ENCODE measurements at regions not wholly inside any gene's neighbourhood (a gene's known extent, or its start where the extent isn't known, plus 50 kb on each side); places are given as distances from the start of the nearest gene placed in this dataset.
"Not testable (repeated sequence)": the region's sequence is repeated elsewhere in the genome, so short reads cannot be mapped to it uniquely, and the experiment has no call there.

DNA sequence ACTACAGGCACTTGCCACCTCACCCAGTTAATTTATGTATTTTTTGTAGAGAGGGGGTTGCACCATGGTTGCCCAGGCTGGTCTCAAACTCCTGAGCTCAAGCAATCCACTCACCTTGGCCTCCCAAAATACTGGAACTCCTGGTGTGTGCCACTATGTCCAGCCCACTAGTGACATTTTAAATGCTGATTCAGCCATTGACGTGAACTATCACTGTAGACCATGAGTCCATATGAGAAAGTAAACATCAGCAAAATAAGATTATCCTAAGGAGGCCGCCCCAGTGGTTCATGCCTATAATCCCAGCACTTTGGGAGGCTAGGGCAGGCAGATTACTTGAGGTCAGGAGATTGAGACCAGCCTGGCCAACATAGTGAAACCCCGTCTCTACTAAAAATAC, 488.1 kb upstream of the EDIL3 start:
- no peaks in the 10 kb centered on the region for H3K79me2 ChIP-seq (ENCODE audit: insufficient read depth, low read length)
- no peak overlapping the region for H3K4me2 ChIP-seq (ENCODE audit: insufficient read depth, low read length)
- no peaks in the 10 kb centered on the region for H3K4me1 ChIP-seq (ENCODE audit: insufficient read depth, low read length)
- no peak overlapping the region for H3K9ac ChIP-seq (ENCODE audit: low read depth, low read length)
- no peak overlapping the region for H2AFZ ChIP-seq (ENCODE audit: low read depth, low read length)
- H3K36me3 ChIP-seq (ENCODE audit: insufficient read depth, low read length): no peaks in the 10 kb centered on the region
- no peaks in the 10 kb centered on the region for H3K27me3 ChIP-seq (ENCODE audit: insufficient read depth, low read length, poor library complexity)
- TF ChIP-seq, protein P1, sequence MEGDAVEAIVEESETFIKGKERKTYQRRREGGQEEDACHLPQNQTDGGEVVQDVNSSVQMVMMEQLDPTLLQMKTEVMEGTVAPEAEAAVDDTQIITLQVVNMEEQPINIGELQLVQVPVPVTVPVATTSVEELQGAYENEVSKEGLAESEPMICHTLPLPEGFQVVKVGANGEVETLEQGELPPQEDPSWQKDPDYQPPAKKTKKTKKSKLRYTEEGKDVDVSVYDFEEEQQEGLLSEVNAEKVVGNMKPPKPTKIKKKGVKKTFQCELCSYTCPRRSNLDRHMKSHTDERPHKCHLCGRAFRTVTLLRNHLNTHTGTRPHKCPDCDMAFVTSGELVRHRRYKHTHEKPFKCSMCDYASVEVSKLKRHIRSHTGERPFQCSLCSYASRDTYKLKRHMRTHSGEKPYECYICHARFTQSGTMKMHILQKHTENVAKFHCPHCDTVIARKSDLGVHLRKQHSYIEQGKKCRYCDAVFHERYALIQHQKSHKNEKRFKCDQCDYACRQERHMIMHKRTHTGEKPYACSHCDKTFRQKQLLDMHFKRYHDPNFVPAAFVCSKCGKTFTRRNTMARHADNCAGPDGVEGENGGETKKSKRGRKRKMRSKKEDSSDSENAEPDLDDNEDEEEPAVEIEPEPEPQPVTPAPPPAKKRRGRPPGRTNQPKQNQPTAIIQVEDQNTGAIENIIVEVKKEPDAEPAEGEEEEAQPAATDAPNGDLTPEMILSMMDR (IDR thresholded peaks at IDR 0.05; ENCODE audit: borderline replicate concordance, extremely low read depth, low read length, poor library complexity, severe bottlenecking): no peak
- no peak for TF ChIP-seq EZH2 (IDR thresholded peaks at IDR 0.05; ENCODE audit: borderline replicate concordance, low read depth, low read length, severe bottlenecking)
- H3K9me3 ChIP-seq (ENCODE audit: insufficient read depth, low read length, severe bottlenecking): no peaks in the 10 kb centered on the region
- no peak overlapping the region for H3K4me3 ChIP-seq (ENCODE audit: low read depth in 1 of 2, low read length in 2 of 2)
- ATAC-seq (ENCODE audit: insufficient read depth, low read depth) (no peak), DNase-seq (no peak)
- H4K20me1 ChIP-seq (ENCODE audit: insufficient read depth, low read length): no peaks in the 10 kb centered on the region
- no peak overlapping the region for H3K27ac ChIP-seq (ENCODE audit: low read length)

- H3K9ac ChIP-seq (ENCODE audit: low read depth, low read length): no peak overlapping the region
- no peak for TF ChIP-seq EZH2 (IDR thresholded peaks at IDR 0.05; ENCODE audit: borderline replicate concordance, low read depth, low read length, severe bottlenecking)
- no peaks in the 10 kb centered on the region for H3K9me3 ChIP-seq (ENCODE audit: insufficient read depth, low read length, severe bottlenecking)
- no peaks in the 10 kb centered on the region for H3K36me3 ChIP-seq (ENCODE audit: insufficient read depth, low read length)
- H3K4me2 ChIP-seq (ENCODE audit: insufficient read depth, low read length): no peak overlapping the region
- no peaks in the 10 kb centered on the region for H3K4me1 ChIP-seq (ENCODE audit: insufficient read depth, low read length)
- H3K4me3 ChIP-seq (ENCODE audit: low read depth in 1 of 2, low read length in 2 of 2): no peak overlapping the region
- H3K27ac ChIP-seq (ENCODE audit: low read length): no peak overlapping the region
- no peaks in the 10 kb centered on the region for H4K20me1 ChIP-seq (ENCODE audit: insufficient read depth, low read length)
- no peak for ATAC-seq (ENCODE audit: insufficient read depth, low read depth)
- H3K79me2 ChIP-seq (ENCODE audit: insufficient read depth, low read length): no peaks in the 10 kb centered on the region
- no peak overlapping the region for H2AFZ ChIP-seq (ENCODE audit: low read depth, low read length)
- no peaks in the 10 kb centered on the region for H3K27me3 ChIP-seq (ENCODE audit: insufficient read depth, low read length, poor library complexity)
- DNase-seq: no peak
These were observed 485.7 kb upstream of the EDIL3 start for GRCh38 chr5:84870369-84870768.

DNA sequence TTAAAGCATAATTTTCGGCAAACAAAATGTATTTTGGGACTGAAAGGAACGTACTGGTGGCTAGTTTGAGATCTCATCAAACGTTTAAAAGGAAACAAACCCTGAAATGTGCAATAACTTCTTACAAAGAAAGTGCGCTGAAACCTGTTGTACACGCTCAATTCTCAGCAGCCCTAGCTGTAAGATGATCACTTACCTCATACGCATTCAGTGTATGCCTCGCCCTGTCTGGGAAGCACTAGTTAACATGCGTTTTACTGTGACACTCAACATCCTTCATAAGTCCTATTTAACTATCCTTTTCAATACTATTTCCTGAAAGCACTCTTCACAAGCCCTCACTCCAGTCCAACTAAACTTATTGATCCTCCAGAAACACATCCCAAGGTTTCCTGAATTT, 485.0 kb upstream of the EDIL3 start:
- Histone ChIP-seq H3K4me2 (ENCODE audit: insufficient read depth, low read length) (no peak overlapping the region), H3K9ac (ENCODE audit: low read depth, low read length) (no peak overlapping the region), H3K79me2 (ENCODE audit: insufficient read depth, low read length) (no peaks in the 10 kb centered on the region), H3K27ac (ENCODE audit: low read length) (no peak overlapping the region), H2AFZ (ENCODE audit: low read depth, low read length) (no peak overlapping the region), H4K20me1 (ENCODE audit: insufficient read depth, low read length) (no peaks in the 10 kb centered on the region), H3K9me3 (ENCODE audit: insufficient read depth, low read length, severe bottlenecking) (no peaks in the 10 kb centered on the region), H3K36me3 (ENCODE audit: insufficient read depth, low read length) (no peaks in the 10 kb centered on the region), H3K27me3 (ENCODE audit: insufficient read depth, low read length, poor library complexity) (no peaks in the 10 kb centered on the region), H3K4me3 (ENCODE audit: low read depth in 1 of 2, low read length in 2 of 2) (no peak overlapping the region), H3K4me1 (ENCODE audit: insufficient read depth, low read length) (no peaks in the 10 kb centered on the region)
- TF ChIP-seq EZH2 (IDR thresholded peaks at IDR 0.05; ENCODE audit: borderline replicate concordance, low read depth, low read length, severe bottlenecking): no peak
- TF ChIP-seq, protein P1 (IDR thresholded peaks at IDR 0.05; ENCODE audit: borderline replicate concordance, extremely low read depth, low read length, poor library complexity, severe bottlenecking): no peak
- DNase-seq (no peak), ATAC-seq (ENCODE audit: insufficient read depth, low read depth) (no peak)

- H3K36me3 ChIP-seq (ENCODE audit: insufficient read depth, low read length); H4K20me1 ChIP-seq (ENCODE audit: insufficient read depth, low read length); H3K4me1 ChIP-seq (ENCODE audit: insufficient read depth, low read length); H3K27ac ChIP-seq (ENCODE audit: low read length); DNase-seq; H3K79me2 ChIP-seq (ENCODE audit: insufficient read depth, low read length); H3K9me3 ChIP-seq (ENCODE audit: insufficient read depth, low read length, severe bottlenecking); H3K4me2 ChIP-seq (ENCODE audit: insufficient read depth, low read length); H2AFZ ChIP-seq (ENCODE audit: low read depth, low read length); H3K27me3 ChIP-seq (ENCODE audit: insufficient read depth, low read length, poor library complexity); H3K9ac ChIP-seq (ENCODE audit: low read depth, low read length); H3K4me3 ChIP-seq (ENCODE audit: low read depth in 1 of 2, low read length in 2 of 2); ATAC-seq (ENCODE audit: insufficient read depth, low read depth): not testable (repeated sequence)
These were observed 479.3 kb upstream of the EDIL3 start for GRCh38 chr5:84863936-84864335.

All from DND-41 (cell line).